GM23338 (cell line): ENCODE measurements at regions not wholly inside any gene's neighbourhood (a gene's known extent, or its start where the extent isn't known, plus 50 kb on each side); places are given as distances from the start of the nearest gene placed in this dataset.

Source experiments
- ATAC-seq: fragments of 200-7000 bp; cut with Tn5 transposase; 3 replicates; pipeline ENCODE4 v1.9.1; 2020
- DNase-seq: peaks from one replicate; pipeline ENCODE4 v3.0.0-alpha.2; 2015; ENCODE audit warnings: low spot score
- H2AFZ ChIP-seq: fragments of 200-600 bp; sonication (generic); 2 replicates; pipeline ENCODE4 v1.8.0; 2016; ENCODE audit warnings: antibody characterized with exemption, mild to moderate bottlenecking, moderate library complexity
- H3F3A ChIP-seq: fragments of 200-600 bp; sonication (generic); replicated peaks from 2 replicates; pipeline ENCODE4 v1.8.0; 2017; ENCODE audit warnings: antibody characterized with exemption, mixed run types, low read depth
- H3K27ac ChIP-seq: fragments of 200-600 bp; sonication (generic); 2 replicates; pipeline ENCODE4 v1.6.1; 2016; ENCODE audit warnings: low read depth
- H3K27me3 ChIP-seq: fragments of 200-600 bp; sonication (generic); 2 replicates; pipeline ENCODE4 v1.8.0; 2016; ENCODE audit warnings: mild to moderate bottlenecking, mixed run types, moderate library complexity; ENCODE audit not compliant: insufficient read depth
- H3K36me3 ChIP-seq: fragments of 200-600 bp; sonication (generic); 2 replicates; pipeline ENCODE4 v1.8.0; 2016; ENCODE audit warnings: mild to moderate bottlenecking; ENCODE audit not compliant: insufficient read depth
- H3K4me1 ChIP-seq: fragments of 200-600 bp; sonication (generic); 2 replicates; pipeline ENCODE4 v1.8.0; 2016; ENCODE audit warnings: mild to moderate bottlenecking, moderate library complexity; ENCODE audit not compliant: insufficient read depth
- H3K4me2 ChIP-seq: fragments of 200-600 bp; sonication (generic); 2 replicates; pipeline ENCODE4 v1.7.1; 2017; ENCODE audit warnings: mixed run types
- H3K4me3 ChIP-seq: fragments of 200-600 bp; sonication (generic); 2 replicates; pipeline ENCODE4 v1.6.1; 2016; ENCODE audit warnings: mixed run types
- H3K79me2 ChIP-seq: fragments of 200-600 bp; sonication (generic); replicated peaks from 2 replicates; pipeline ENCODE4 v1.8.0; 2017; ENCODE audit warnings: mild to moderate bottlenecking; ENCODE audit not compliant: insufficient read depth
- H3K9me2 ChIP-seq: fragments of 200-600 bp; sonication (generic); 2 replicates; pipeline ENCODE4 v1.8.0; 2017; ENCODE audit not compliant: insufficient read depth
- H4K20me1 ChIP-seq: fragments of 200-600 bp; sonication (generic); replicated peaks from 2 replicates; pipeline ENCODE4 v1.8.0; 2017; ENCODE audit warnings: mild to moderate bottlenecking; ENCODE audit not compliant: insufficient read depth
- H3K27ac Mint-ChIP-seq: 2 replicates; pipeline ENCODE4 v1.8.0; 2020; ENCODE audit warnings: inconsistent platforms, mild to moderate bottlenecking, moderate library complexity, mixed read lengths
- H3K27me3 Mint-ChIP-seq: 3 replicates; pipeline ENCODE4 v1.8.0; 2022; ENCODE audit warnings: low read depth, mild to moderate bottlenecking, moderate library complexity, mixed read lengths, inconsistent platforms; ENCODE audit not compliant: insufficient read depth, poor library complexity
- H3K36me3 Mint-ChIP-seq: 3 replicates; pipeline ENCODE4 v1.8.0; 2021; ENCODE audit warnings: low read depth, mild to moderate bottlenecking, inconsistent platforms, moderate library complexity, mixed read lengths
- H3K4me1 Mint-ChIP-seq: 3 replicates; pipeline ENCODE4 v1.8.0; 2020; ENCODE audit warnings: mild to moderate bottlenecking, inconsistent platforms, mixed read lengths
- H3K4me3 Mint-ChIP-seq: 3 replicates; pipeline ENCODE4 v1.8.0; 2021; ENCODE audit warnings: moderate library complexity, mild to moderate bottlenecking, inconsistent platforms, mixed read lengths
- H3K9me3 Mint-ChIP-seq: 3 replicates; pipeline ENCODE4 v1.8.0; 2020; ENCODE audit warnings: moderate library complexity, mild to moderate bottlenecking, inconsistent platforms, mixed read lengths
- CREB1 ChIP-seq: fragments of 250-450 bp; sonication (Bioruptor Pico); IDR thresholded peaks from 2 replicates; pipeline ENCODE4 v1.5.0; 2020; ENCODE audit warnings: low read depth, mild to moderate bottlenecking, moderate library complexity
- CTCF ChIP-seq, 2 experiments: fragments of 200-600 bp in 1 of 2; sonication (generic) in 1 of 2; conservative IDR thresholded peaks; 2 replicates each; pipeline versions ENCODE4 v1.5.1 to v1.6.1; 2016 to 2017; ENCODE audit warnings: antibody characterized with exemption in 2 of 2, low read depth in 2 of 2, mild to moderate bottlenecking in 2 of 2, moderate library complexity in 1 of 2
- EZH2phosphoT487 ChIP-seq: fragments of 200-600 bp; sonication (generic); IDR thresholded peaks from one replicate; pipeline ENCODE4 v1.8.1; 2018; ENCODE audit warnings: antibody characterized with exemption; ENCODE audit not compliant: unreplicated experiment
- JUNB ChIP-seq: IDR thresholded peaks from one replicate; pipeline ENCODE4 v1.6.1; 2016; ENCODE audit warnings: antibody characterized with exemption; ENCODE audit not compliant: unreplicated experiment
- NANOG ChIP-seq: IDR thresholded peaks from 2 replicates; pipeline ENCODE4 v1.6.1; 2016; ENCODE audit warnings: antibody characterized with exemption, borderline replicate concordance
- REST ChIP-seq: IDR thresholded peaks from one replicate; pipeline ENCODE4 v1.6.1; 2018; ENCODE audit warnings: antibody characterized with exemption; ENCODE audit not compliant: unreplicated experiment
- STAT1 ChIP-seq: IDR thresholded peaks from one replicate; pipeline ENCODE4 v1.6.1; 2016; ENCODE audit warnings: antibody characterized with exemption; ENCODE audit not compliant: unreplicated experiment
- ZNF331 ChIP-seq: fragments of 250-450 bp; sonication (Bioruptor Pico); IDR thresholded peaks from 2 replicates; pipeline ENCODE4 v1.5.0; 2020; ENCODE audit warnings: low read depth, mild to moderate bottlenecking, moderate library complexity
- ZNF462 ChIP-seq: fragments of 250-450 bp; sonication (Bioruptor Pico); IDR thresholded peaks from 2 replicates; pipeline ENCODE4 v1.5.0; 2020; ENCODE audit warnings: mild to moderate bottlenecking, moderate library complexity

- no peaks in the 10 kb centered on the region for H3K36me3 Mint-ChIP-seq
- ATAC-seq, result no peak
Measured at GRCh38 chr21:38067086-38067739, 151.0 kb upstream of the KCNJ6 start.

More at GRCh38 chr21:38067086-38067739, 151.0 kb upstream of the KCNJ6 start:
- Histone ChIP-seq H3K4me1 (no peaks in the 10 kb centered on the region), H3K27ac (no peak overlapping the region), H2AFZ (no peak overlapping the region), H4K20me1 (no peaks in the 10 kb centered on the region), H3F3A (no peaks in the 10 kb centered on the region), H3K9me2 (peaks cover 4% of the 10 kb centered on the region; the same call in 1 of the 2 replicates), H3K79me2 (no peaks in the 10 kb centered on the region), H3K4me3 (no peak overlapping the region), H3K27me3 (no peaks in the 10 kb centered on the region), H3K36me3 (no peaks in the 10 kb centered on the region), H3K4me2 (no peak overlapping the region)
- TF ChIP-seq JUNB (no peak), NANOG (no peak), ZNF331 (CRISPR knock-in tag) (no peak), REST (no peak), EZH2phosphoT487 (no peak), STAT1 (no peak), CTCF (conservative IDR thresholded peaks at IDR 0.05; ENCODE audit: low read depth in 2 of 2) (no peak), CREB1 (CRISPR knock-in tag) (no peak), ZNF462 (CRISPR knock-in tag) (no peak)
- Mint-ChIP-seq H3K27me3 (no peaks in the 10 kb centered on the region), H3K9me3 (peaks cover 2% of the 10 kb centered on the region; the same call in 1 of the 3 replicates), H3K4me1 (no peaks in the 10 kb centered on the region), H3K4me3 (no peak overlapping the region), H3K27ac (0 out of 2 replicates have a peak overlapping the region, but pooled peaks have one; percentile 18)
- no peak for DNase-seq
